Epithelial cell of proximal tubule (primary cell): ENCODE measurements at regions not wholly inside any gene's neighbourhood (a gene's known extent, or its start where the extent isn't known, plus 50 kb on each side); places are given as distances from the start of the nearest gene placed in this dataset.

Experiments
- DNase-seq: peaks from one replicate; pipeline ENCODE4 v3.0.0-alpha.2; 2011; ENCODE audit warnings: low read depth
- H3K4me3 ChIP-seq: 2 replicates; pipeline ENCODE4 v1.5.1; 2011; ENCODE audit warnings: low read depth, mild to moderate bottlenecking, low read length
- TF ChIP-seq, protein P1 (sequence below): conservative IDR thresholded peaks from 2 replicates; pipeline ENCODE4 v1.5.1; 2012; ENCODE audit warnings: low read depth, mild to moderate bottlenecking, low read length

DNA sequence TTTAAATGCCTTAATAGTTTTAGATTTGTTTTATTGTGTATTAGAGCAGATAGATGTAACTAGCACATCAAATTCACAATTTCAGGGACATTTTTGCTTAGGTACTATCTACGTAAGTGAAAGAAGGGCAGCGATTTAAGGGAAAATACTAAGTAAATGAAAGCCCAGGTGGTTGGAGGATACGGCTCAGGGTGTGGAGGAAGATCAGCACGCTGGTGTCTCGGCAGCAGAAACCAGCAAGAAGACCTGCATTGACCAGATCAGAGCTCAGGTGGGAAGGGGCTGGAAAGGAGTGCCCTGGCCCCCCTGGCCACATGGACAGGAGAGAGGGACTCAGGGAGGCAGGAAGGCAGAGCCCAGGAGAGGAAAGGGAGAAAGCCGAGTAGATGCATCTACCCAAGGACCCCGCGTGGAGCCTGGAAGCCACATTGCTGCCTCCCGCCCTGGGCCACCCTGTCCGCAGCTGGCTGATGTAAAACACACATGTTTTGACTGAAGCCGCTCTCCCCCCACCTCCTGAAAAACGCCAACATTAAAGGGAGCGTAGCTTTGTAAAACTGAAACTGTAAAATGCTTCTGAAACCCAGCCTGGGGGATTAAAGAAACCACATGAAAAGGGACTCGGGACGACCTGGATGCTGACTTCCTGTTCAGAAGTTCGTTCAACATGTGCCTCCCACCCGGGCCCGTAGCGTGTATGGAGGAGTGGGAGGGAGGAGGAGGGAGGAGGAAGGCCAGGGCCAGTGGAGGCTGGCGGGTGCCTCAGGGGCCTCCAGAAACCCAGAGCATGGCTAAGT lies 72.6 kb upstream of the TARDBP start:
- DNase-seq: no peak
- TF ChIP-seq, protein P1, sequence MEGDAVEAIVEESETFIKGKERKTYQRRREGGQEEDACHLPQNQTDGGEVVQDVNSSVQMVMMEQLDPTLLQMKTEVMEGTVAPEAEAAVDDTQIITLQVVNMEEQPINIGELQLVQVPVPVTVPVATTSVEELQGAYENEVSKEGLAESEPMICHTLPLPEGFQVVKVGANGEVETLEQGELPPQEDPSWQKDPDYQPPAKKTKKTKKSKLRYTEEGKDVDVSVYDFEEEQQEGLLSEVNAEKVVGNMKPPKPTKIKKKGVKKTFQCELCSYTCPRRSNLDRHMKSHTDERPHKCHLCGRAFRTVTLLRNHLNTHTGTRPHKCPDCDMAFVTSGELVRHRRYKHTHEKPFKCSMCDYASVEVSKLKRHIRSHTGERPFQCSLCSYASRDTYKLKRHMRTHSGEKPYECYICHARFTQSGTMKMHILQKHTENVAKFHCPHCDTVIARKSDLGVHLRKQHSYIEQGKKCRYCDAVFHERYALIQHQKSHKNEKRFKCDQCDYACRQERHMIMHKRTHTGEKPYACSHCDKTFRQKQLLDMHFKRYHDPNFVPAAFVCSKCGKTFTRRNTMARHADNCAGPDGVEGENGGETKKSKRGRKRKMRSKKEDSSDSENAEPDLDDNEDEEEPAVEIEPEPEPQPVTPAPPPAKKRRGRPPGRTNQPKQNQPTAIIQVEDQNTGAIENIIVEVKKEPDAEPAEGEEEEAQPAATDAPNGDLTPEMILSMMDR: no peak

DNA sequence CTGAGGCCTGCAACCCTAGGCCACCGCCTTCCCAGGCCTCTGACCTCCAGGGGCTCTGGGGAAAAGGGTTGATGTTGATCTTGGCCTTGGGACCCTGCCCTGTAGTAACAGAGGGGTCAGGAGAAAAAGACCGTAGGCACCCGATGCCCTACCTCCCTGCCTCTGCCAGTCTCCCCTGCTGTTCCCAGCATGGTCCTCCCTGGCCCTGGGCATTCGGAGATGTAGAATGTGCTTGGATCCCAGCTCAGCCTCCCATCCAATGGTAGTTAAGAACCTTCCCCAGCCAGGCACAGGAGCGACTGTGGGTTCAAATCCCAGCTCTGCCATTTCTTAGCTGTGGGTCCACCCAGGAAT lies 72.0 kb upstream of the TARDBP start:
- TF ChIP-seq, protein P1: no peak
- no peak overlapping the region for H3K4me3 ChIP-seq
- DNase-seq: no peak

More for the DNA sequence above, 72.6 kb upstream of the TARDBP start:
- H3K4me3 ChIP-seq: no peak overlapping the region

DNA sequence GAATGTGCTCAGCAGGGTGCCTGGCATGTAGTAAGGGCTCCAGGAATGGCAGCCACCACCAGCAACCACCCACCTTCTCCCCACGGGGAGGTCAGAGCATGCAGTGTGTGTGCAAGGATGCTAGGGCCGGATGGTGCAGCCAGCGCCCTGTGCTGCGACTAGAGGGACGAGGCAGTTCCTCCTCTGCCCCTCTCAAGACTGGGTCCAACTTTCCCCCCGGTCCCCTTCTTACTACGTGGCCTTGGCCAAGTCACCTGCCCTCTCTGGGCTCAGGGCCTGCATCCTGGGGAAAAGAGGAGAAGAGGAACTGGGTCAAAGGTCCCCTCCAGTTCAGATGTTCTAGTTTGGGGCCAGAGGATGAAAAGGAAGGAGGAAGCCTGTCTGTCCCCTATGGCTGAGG lies 71.6 kb upstream of the TARDBP start:
- DNase-seq: no peak
- TF ChIP-seq, protein P1: no peak
- no peak overlapping the region for H3K4me3 ChIP-seq

DNA sequence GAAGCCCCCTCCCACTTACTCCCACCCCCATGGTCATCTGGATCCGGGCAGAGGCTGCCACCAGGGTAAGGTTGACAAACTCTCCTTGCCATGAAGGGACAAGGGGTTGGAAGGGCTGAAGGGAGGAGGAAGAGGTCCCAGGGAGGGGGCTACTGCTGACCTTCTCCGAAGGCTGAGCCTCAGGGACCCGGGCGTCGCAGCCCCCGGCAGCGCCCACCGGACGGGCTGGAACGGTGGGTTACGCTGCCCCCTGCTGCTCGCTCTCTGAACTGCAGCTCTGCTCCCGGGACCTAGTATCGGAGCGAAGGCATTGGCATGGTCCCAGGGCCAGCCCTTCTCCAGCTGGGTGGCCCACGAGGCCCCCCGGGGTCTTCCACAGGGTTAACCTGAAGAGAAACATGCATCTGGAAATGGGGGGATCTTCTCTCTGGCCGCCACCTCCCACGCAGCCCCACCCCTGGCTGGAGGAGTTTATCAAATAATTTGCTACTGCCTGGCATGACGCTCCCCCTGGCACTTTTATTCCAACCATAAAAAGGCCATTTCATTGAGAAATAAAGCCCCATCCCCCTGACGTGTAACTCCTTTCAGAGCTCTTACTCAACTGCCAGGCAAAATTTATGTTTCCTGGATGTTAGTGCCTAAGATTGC lies 70.4 kb upstream of the TARDBP start:
- no peak for DNase-seq
- H3K4me3 ChIP-seq: no peak overlapping the region
- TF ChIP-seq, protein P1: peak; percentile 90

DNA sequence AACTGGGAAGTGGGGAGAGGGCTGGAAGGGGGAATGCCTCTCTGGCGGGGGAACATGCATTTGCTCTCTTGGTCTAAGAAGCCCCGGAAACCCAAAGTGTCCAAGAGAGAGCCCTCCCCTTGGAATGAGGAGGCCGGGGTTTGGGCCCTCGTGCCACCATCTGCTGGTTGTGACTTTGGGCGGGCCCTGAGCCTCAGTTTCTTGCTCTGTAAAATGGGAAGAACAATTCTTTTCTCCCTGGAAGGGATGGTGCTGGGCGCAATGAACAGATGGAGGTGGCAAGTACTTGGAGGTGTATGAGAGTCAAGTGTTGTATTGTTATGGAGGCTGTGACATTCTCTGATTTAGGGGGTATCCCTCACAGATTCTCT lies 69.9 kb upstream of the TARDBP start:
- H3K4me3 ChIP-seq: no peak overlapping the region
- TF ChIP-seq, protein P1: no peak
- DNase-seq: no peak

DNA sequence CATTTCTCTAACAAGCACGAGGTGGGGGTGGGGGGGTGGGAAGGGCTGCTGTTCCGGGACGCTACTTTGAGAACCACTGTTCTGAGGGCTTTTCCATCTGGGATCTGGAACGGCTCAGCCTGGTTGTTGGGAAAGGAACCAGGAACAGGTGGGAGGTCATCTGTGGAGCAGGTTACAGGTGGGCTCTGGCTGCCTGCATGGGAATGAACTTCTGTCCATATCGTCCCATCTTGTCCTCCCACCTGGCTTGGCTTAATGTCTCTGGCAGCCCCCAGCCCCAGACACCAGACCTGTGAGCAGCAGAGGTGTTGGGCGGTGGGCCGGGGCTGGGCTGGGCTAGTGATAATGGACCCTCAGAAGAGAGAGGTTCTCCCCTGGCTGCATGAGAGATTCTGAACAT lies 69.4 kb upstream of the TARDBP start:
- TF ChIP-seq, protein P1: no peak
- H3K4me3 ChIP-seq: no peak overlapping the region
- no peak for DNase-seq
